ENCODE measurements at regions not wholly inside any gene's neighbourhood (a gene's known extent, or its start where the extent isn't known, plus 50 kb on each side); places are given as distances from the start of the nearest gene placed in this dataset.

DNA sequence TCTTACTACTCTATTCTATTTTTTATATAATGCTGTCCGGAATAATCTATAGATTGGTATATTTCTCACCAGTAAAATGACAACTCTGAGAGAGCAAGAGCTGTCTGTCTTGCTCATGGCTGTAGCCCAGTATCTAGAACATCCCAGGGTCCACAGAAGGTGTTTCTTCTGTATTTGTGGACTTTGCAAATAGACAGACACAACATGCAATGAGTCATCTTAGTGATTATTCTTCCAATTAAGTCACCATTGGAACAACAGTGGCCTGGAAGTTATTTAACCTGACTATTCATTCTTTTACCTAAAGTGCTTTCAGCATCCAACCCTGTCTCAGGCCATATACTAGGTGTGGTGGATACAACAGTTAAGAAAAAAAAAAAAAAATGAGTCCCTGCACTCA, 179.5 kb downstream of the PPARGC1A start:
- TF ChIP-seq, protein P1, sequence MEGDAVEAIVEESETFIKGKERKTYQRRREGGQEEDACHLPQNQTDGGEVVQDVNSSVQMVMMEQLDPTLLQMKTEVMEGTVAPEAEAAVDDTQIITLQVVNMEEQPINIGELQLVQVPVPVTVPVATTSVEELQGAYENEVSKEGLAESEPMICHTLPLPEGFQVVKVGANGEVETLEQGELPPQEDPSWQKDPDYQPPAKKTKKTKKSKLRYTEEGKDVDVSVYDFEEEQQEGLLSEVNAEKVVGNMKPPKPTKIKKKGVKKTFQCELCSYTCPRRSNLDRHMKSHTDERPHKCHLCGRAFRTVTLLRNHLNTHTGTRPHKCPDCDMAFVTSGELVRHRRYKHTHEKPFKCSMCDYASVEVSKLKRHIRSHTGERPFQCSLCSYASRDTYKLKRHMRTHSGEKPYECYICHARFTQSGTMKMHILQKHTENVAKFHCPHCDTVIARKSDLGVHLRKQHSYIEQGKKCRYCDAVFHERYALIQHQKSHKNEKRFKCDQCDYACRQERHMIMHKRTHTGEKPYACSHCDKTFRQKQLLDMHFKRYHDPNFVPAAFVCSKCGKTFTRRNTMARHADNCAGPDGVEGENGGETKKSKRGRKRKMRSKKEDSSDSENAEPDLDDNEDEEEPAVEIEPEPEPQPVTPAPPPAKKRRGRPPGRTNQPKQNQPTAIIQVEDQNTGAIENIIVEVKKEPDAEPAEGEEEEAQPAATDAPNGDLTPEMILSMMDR (IDR thresholded peaks at IDR 0.05): no peak
- no peak for TF ChIP-seq POLR2A (IDR thresholded peaks at IDR 0.05; ENCODE audit: low read depth)
- no peak for TF ChIP-seq POLR2AphosphoS5 (IDR thresholded peaks at IDR 0.05)

Data from esophagus muscularis mucosa (tissue), 3 donors.